HG03460 (cell line): ENCODE measurements at regions not wholly inside any gene's neighbourhood (a gene's known extent, or its start where the extent isn't known, plus 50 kb on each side); places are given as distances from the start of the nearest gene placed in this dataset.

Experiments
- ATAC-seq: cut with Tn5 transposase; IDR thresholded peaks from one replicate; pipeline ENCODE4 v1.9.1; 2021; ENCODE audit not compliant: unreplicated experiment

DNA sequence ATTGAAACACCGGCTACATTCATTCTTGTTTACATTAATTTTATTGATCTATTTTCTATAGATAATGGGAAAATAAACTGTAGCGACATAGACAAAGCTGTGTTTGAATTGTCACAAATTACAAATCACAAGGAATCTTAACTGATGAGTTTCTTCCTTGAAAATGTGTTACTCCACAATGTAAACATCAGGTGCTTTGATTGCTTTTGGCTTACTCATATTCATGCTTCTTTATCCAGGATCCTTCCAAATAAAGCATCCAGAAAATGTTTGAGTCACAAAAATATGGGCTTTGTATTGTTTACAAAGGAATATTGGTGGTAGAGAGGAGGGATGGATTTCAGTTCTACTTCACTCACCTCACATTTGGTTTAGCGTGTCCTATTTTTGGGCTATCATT is 64.0 kb downstream of the BMP2 start:
- no peak for ATAC-seq

DNA sequence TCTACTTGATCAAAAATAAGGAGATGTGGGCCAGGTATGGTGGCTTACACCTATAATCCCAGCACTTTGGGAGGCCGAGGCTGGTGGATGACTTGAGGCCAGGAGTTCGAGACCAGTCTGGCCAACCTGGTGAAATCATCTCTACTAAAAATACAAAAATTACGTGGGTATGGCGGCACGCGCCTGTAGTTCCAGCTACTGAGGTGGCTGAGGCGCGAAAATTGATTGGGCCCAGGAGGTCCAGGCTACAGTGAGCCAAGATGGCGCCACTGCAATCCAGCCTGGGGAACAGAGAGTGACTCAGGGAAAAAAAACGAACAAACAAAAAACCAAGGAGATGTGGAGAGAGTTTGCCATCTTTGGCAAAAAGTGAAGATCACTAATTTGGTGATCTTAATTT is 65.3 kb downstream of the BMP2 start:
- ATAC-seq: no peak

DNA sequence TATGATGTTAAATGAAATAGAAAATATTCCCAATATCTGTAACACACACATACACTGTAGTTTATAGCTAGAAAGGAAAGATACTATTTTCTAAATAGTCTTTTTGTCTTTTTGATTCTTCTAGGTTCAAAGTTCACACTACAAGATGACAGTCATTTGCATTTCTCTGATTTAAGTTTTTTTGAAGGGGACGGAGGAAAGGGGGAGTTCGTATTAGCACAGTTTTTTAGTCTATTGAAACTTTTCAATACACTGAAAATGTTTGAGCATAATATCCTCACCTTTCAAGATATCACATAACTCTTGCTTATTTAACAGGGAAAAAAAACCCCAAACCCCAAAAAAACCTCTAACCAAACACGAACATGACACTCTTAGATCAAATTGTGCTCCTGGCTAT is 68.1 kb downstream of the BMP2 start:
- no peak for ATAC-seq

GRCh38 chr20:6836821-6837374 is 69.4 kb downstream of the BMP2 start:
- no peak for ATAC-seq

- ATAC-seq: no peak
These were observed 70.2 kb downstream of the BMP2 start for GRCh38 chr20:6837730-6838129.

- no peak for ATAC-seq
These were observed 70.8 kb downstream of the BMP2 start for GRCh38 chr20:6838181-6838826.

DNA sequence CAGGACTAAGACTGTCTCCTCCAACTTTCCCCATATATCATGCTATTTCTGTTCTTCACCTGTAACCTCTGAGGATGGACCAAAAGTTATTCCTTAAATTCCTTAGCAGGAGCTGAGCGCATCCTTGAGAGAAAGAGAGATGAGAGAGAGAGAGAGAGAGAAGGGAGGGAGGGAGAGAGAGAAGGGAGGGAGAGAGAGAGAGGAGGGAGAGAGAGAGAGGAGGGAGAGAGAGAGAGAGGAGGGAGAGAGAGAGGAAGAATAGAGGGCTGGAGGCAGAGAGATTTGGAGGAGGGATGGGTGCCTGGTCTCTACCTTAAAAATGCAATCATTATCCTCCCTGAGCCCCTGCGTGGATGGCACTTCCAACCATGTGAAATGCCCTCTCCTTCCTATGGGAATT is 73.6 kb downstream of the BMP2 start:
- ATAC-seq: no peak

GRCh38 chr20:6845141-6845540 is 77.7 kb downstream of the BMP2 start:
- no peak for ATAC-seq

DNA sequence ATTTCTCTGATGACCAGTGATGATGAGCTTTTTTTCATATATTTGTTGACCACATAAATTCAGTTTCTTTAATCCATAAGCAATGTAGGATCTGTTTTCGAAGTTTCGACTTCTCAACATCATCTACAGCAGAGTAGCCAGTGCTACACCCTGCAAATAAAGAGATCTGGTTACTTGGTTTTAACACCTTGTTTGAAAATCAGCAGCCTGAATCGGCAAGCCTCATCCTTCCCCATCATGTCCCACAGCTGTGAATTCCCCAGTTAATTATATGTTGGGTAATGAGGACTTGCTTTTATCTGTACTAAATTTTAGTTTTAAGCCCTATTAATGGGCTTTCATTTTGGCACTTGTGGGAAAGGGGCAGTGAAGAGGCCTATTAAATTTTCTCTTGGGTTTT is 80.6 kb downstream of the BMP2 start:
- no peak for ATAC-seq

GRCh38 chr20:6848992-6849391 is 81.5 kb downstream of the BMP2 start:
- no peak for ATAC-seq

- no peak for ATAC-seq
These were observed 83.7 kb downstream of the BMP2 start for GRCh38 chr20:6851136-6851535.

- ATAC-seq: no peak
These were observed 85.0 kb downstream of the BMP2 start for GRCh38 chr20:6852478-6852877.

DNA sequence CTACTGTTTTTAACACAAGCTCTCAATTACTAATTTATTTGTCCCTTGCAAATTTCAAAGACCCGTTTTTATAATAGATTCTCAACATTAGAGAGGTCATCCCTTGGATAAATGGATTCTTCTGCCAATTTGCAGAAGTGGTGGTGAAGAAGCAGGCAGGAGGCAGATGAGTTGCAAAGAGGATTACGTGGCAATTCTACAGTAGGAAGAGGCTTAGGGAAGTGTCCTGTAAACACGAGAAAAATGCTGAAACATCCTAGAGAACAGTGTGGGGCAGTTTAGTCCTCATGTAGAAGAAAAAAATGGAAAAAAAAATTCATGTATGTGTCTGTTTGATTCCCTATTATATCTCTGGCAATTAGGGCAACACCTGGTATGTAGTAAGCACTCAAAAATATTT is 87.6 kb downstream of the BMP2 start:
- ATAC-seq: no peak

- no peak for ATAC-seq
These were observed 88.3 kb downstream of the BMP2 start for GRCh38 chr20:6855796-6856195.

DNA sequence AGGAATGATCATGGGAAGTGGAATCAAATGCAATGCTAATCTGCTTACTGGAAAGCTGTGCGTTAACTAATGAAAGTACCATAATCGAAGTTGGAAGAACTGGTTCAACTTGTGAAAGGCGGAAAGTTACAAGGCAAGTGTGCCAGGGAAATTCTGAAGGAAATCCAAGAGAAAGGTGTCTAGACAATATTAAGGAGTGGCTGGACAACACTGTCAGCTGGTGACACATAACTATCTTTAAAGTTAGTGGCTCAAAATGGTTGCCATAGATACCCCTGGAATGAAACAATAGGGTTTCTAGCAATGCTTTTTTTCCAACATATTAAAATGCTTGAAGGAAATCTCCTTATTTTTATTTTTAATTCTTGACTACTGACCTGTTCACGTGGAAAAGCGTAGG is 90.4 kb downstream of the BMP2 start:
- ATAC-seq: no peak

DNA sequence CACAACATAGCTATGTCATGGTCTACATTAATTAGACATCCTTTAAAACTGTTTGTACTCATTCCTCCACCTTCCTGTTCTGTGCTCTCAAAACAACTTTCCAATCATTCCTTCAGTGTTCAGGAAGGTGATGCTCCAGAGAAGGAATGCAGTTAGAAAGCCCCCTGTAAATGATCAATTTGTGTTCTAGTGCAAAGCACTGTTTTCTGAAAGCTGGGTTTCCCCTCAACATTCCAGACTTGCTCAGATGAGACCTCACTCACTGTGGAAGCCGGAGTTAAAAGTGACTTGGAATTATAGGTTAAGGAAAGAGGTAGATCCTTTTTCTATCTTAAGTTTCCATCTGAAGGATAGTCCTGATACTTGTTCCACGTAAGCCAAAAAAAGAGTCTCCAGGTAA is 95.9 kb downstream of the BMP2 start:
- no peak for ATAC-seq

DNA sequence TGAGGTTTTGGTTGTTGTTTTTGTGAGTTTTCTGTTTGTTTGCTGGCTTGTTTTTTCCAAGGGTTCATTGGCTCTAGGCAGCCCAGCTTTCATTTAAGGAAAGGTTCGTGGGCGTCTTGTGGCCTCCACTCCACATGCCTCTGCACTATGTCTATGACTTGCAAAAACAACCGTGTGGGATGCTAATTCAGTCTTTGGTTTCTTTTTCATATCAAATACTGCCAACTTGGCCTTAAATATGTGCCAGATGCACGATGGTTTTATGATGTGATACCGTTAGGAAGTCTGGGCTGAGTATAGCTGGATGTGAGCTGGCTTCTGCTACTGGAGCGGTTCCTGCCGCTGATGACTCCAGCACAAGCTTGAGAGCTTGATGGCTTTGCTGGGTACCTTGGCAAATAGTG is 96.3 kb downstream of the BMP2 start:
- ATAC-seq: no peak

DNA sequence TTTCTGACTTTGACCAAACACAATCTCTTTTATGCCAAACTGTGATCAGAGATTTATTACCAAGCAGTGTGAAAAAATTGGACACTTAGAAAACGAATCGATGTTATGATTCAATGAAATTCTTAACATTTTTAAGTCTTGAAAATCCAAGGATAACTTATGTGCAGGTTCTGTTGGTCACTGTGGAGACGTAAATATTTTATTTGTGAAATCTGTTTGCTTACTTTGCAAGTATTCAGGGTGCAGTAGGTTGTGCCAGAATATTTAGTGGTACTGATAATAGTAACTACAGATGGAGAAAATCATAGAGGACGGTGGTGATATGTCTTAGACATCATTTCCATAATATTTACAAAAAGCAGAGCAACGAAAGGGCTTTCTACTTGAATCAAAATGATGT is 97.3 kb downstream of the BMP2 start:
- ATAC-seq: no peak

DNA sequence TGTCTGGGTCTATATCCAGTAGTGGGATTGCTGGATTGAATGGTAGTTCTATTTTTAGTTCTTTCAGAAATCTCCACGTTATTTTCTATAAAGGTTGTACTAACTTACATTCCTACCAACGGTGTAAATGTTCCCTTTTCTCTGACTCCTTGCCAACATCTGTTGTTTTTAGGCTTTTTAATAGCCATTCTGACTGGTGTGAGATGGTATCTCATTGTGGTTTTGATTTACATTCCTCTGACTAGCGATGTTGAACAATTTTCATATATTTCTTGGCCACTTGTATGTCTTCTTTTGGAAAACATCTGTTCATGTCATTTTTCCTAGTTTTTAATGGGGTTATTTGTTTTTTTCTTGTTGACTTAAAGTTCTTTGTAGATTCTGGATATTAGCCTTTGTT is 99.3 kb downstream of the BMP2 start:
- ATAC-seq: no peak

DNA sequence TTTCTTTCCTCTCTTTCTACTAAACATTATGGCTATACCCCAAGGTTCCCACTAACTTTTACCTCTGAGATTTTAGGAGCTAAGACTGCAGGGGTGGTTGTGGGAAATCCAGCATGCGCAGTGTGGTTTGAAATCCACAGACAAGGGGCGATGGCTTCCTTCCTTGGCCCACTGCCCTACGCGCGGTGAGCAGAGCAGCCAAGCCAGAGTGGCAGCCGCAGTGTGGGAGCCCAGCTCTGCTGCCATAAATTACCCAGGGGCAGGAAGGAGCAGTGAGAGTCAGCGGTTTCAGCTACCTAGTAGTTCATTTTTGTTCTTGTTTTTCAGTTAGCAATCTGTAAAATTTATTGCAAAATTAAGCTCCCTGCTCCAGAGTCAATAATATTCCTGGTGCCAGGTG is 101.4 kb downstream of the BMP2 start:
- ATAC-seq: no peak

- ATAC-seq: no peak
These were observed 103.1 kb downstream of the BMP2 start for GRCh38 chr20:6870559-6870958.

DNA sequence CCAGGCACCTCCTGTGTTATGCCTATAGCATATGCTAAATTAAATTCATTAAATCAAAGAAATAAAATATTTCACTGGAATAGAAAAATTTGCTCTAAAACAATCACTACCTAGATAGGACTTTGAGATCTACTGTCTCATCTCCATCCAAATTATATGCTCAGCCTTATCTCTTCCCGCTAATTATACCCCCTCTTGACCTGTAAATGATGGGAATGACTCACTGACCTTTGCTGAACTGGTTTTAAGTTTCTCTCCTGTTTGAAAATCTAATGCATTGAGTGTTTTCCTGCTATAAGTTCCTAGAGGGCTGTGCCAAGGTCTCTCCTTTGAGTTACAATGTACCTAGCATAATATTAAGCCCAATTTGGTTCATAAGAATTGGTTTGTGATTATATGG is 110.1 kb downstream of the BMP2 start:
- ATAC-seq: no peak

DNA sequence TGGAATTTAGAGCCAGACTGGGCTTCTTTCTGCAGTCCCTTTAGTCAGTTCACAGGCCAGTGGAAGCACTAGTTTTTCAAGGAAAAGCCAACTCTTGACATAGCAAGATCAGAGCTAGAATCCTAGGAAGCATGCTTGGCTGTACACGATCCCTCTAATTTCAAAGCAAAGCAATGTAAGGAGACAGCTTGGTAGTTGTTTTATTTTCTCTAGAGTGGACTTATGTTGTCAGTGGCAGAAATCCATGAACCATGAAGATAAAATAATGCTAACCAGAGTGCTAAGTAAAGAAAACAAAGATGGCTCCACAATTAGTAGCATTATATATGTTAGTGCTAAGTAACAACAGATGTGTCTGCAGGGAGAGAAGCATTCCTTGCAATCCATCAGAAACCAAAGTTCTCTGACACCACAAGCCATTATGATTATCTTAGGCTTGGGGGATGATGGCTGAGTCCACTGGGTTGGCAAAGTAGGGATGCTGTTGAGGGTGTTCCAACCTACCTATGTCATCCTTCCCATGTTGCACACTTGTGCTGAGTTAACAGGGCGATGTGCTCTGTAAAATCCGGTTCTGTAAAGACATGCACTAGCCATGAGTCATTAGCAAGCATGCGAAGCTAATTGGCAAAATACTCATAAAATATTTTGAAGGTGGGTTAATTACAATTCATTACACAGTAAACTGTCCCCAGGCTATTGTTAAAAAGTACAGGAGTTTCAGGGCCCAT is 115.2 kb downstream of the BMP2 start:
- ATAC-seq: no peak
